SU-DHL-6 (cell line): ENCODE measurements at regions not wholly inside any gene's neighbourhood (a gene's known extent, or its start where the extent isn't known, plus 50 kb on each side); places are given as distances from the start of the nearest gene placed in this dataset.

ENCODE experiments used
- CTCF ChIP-seq: fragments of 200-600 bp; sonication (generic); IDR thresholded peaks from one replicate; pipeline ENCODE4 v1.5.1; 2017; ENCODE audit warnings: antibody characterized with exemption, mild to moderate bottlenecking, low read length, moderate library complexity; ENCODE audit not compliant: insufficient read depth, poor library complexity, severe bottlenecking
- EZH2phosphoT487 ChIP-seq: fragments of 200-600 bp; sonication (generic), shearing (Covaris generic); conservative IDR thresholded peaks from 2 replicates; pipeline ENCODE4 v1.6.1; 2018; ENCODE audit warnings: mild to moderate bottlenecking, antibody characterized with exemption, low read length, moderate library complexity, mixed read lengths

DNA sequence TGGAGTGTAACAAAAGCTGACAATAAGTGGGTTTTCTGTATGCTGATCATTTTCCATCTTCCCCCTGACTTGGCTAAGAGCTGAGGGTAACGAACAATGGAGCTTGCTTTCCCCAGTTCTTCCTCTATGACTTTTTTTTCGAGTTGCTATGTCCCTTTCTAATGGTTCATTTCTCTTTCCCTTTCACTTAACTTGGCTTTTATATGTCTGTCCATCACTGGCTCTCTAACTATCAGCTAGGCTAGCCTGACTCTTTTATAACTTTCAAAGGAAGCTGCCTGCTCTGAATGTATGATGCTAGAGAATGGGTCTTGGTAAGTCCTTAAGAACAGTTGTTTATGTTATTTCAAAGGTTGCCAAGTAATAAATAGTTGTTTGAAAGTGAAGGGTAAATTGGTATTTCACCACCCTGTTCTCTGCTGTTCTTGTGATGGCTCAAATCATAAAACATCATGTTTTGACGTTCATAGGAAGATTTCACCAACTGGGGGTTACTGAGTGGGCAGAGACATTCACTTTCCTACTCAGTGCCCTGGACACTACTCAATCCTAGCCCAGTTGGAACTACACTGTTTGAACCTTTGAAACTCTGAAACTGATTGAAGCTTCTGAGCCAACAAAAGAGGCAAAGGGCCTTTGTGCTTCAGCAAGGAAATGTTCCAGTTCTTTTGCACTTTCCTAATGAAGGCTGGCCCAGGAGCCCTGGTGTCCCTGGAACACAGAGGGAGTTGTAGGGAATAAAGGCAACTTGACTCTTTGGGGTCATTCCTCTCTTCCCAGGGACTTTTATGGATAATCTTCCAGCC is 85.4 kb upstream of the PHYHIPL start:
- TF ChIP-seq CTCF (no peak), EZH2phosphoT487 (no peak)
